Neural cell (in vitro differentiated cells): ENCODE measurements at regions not wholly inside any gene's neighbourhood (a gene's known extent, or its start where the extent isn't known, plus 50 kb on each side); places are given as distances from the start of the nearest gene placed in this dataset.

Experiments
- H2AFZ ChIP-seq: fragments of 200-600, 300-800 bp; sonication (generic), shearing (Covaris generic); 2 replicates; pipeline ENCODE4 v1.6.0; 2014; ENCODE audit warnings: low read depth, mild to moderate bottlenecking, antibody characterized with exemption, low read length, moderate library complexity
- H3F3A ChIP-seq: fragments of 200-600 bp; shearing (Covaris generic); 2 replicates; pipeline ENCODE4 v1.6.1; 2016; ENCODE audit warnings: mild to moderate bottlenecking, moderate library complexity, mixed read lengths, antibody characterized with exemption, low read length; ENCODE audit not compliant: insufficient read depth, poor library complexity, severe bottlenecking
- H3K27ac ChIP-seq: fragments of 200-600, 300-800 bp; sonication (generic), shearing (Covaris generic); 2 replicates; pipeline ENCODE4 v1.5.1; 2014; ENCODE audit warnings: mild to moderate bottlenecking, low read length, moderate library complexity
- H3K27me3 ChIP-seq: fragments of 300-800, 200-600 bp; sonication (generic), shearing (Covaris generic); 2 replicates; pipeline ENCODE4 v1.6.0; 2014; ENCODE audit warnings: mild to moderate bottlenecking, low read depth, low read length, moderate library complexity; ENCODE audit not compliant: insufficient read depth
- H3K36me3 ChIP-seq: fragments of 300-800, 200-600 bp; sonication (generic), shearing (Covaris generic); 2 replicates; pipeline ENCODE4 v1.5.1; 2014; ENCODE audit warnings: mild to moderate bottlenecking, antibody characterized with exemption, low read length, moderate library complexity; ENCODE audit not compliant: insufficient read depth
- H3K4me2 ChIP-seq: fragments of 300-800, 200-600 bp; sonication (generic), shearing (Covaris generic); 2 replicates; pipeline ENCODE4 v1.6.0; 2014; ENCODE audit warnings: mild to moderate bottlenecking, low read length
- H3K4me3 ChIP-seq: fragments of 300-800, 200-600 bp; sonication (generic), shearing (Covaris generic); 2 replicates; pipeline ENCODE4 v1.5.1; 2014; ENCODE audit warnings: mild to moderate bottlenecking, low read length, moderate library complexity
- H3K79me2 ChIP-seq: fragments of 200-600 bp; shearing (Covaris generic); replicated peaks from 2 replicates; pipeline ENCODE4 v1.6.0; 2014; ENCODE audit warnings: mild to moderate bottlenecking, low read length, moderate library complexity; ENCODE audit not compliant: insufficient read depth
- H3K9ac ChIP-seq: fragments of 300-800, 200-600 bp; sonication (generic), shearing (Covaris generic); 2 replicates; pipeline ENCODE4 v1.6.1; 2016; ENCODE audit warnings: mild to moderate bottlenecking, low read length, mixed read lengths
- H3K9me2 ChIP-seq: fragments of 200-600 bp; shearing (Covaris generic); 2 replicates; pipeline ENCODE4 v1.6.1; 2016; ENCODE audit warnings: mild to moderate bottlenecking, low read length, mixed read lengths; ENCODE audit not compliant: insufficient read depth
- H3K9me3 ChIP-seq: fragments of 200-600, 300-800 bp; sonication (generic), shearing (Covaris generic); 2 replicates; pipeline ENCODE4 v1.6.1; 2016; ENCODE audit warnings: mild to moderate bottlenecking, mixed run types, low read length, moderate library complexity, mixed read lengths
- H4K20me1 ChIP-seq: fragments of 200-600 bp; shearing (Covaris generic); 2 replicates; pipeline ENCODE4 v1.6.1; 2016; ENCODE audit warnings: mild to moderate bottlenecking, mixed run types; ENCODE audit not compliant: insufficient read depth
- CTCF ChIP-seq: fragments of 450-650 bp; IDR thresholded peaks from 2 replicates; pipeline ENCODE4 v1.5.1; 2014; ENCODE audit warnings: antibody characterized with exemption, mild to moderate bottlenecking, moderate library complexity; ENCODE audit not compliant: poor library complexity, severe bottlenecking
- EP300 ChIP-seq: fragments of 450-650 bp; conservative IDR thresholded peaks from 2 replicates; pipeline ENCODE4 v1.6.1; 2014; ENCODE audit warnings: antibody characterized with exemption, mild to moderate bottlenecking, moderate library complexity; ENCODE audit not compliant: poor library complexity, severe bottlenecking
- EZH2 ChIP-seq: fragments of 200-600, 300-800 bp; shearing (Covaris generic), sonication (generic); IDR thresholded peaks from 2 replicates; pipeline ENCODE4 v1.6.1; 2014; ENCODE audit warnings: antibody characterized with exemption, low read length, borderline replicate concordance, mild to moderate bottlenecking; ENCODE audit not compliant: insufficient read depth, poor library complexity, severe bottlenecking
- MXI1 ChIP-seq: fragments of 450-650 bp; conservative IDR thresholded peaks from 2 replicates; pipeline ENCODE4 v1.6.1; 2014; ENCODE audit warnings: antibody characterized with exemption, mild to moderate bottlenecking; ENCODE audit not compliant: poor library complexity, severe bottlenecking
- POLR2AphosphoS5 ChIP-seq: IDR thresholded peaks from 2 replicates; pipeline ENCODE4 v1.6.1; 2012
- RAD21 ChIP-seq: fragments of 450-650 bp; conservative IDR thresholded peaks from 2 replicates; pipeline ENCODE4 v1.6.1; 2014; ENCODE audit warnings: antibody characterized with exemption, mild to moderate bottlenecking, moderate library complexity
- SMC3 ChIP-seq: fragments of 450-650 bp; conservative IDR thresholded peaks from 2 replicates; pipeline ENCODE4 v1.6.1; 2014; ENCODE audit warnings: antibody characterized with exemption, mild to moderate bottlenecking, moderate library complexity; ENCODE audit not compliant: poor library complexity
- TAF1 ChIP-seq: IDR thresholded peaks from 2 replicates; pipeline ENCODE4 v1.6.1; 2012; ENCODE audit warnings: low read depth
- TF ChIP-seq, protein P1 (sequence below): IDR thresholded peaks from 2 replicates; pipeline ENCODE4 v1.6.1; 2012; ENCODE audit warnings: borderline replicate concordance

GRCh38 chr18:40926679-40927078, 1028.4 kb upstream of the PIK3C3 start:
- TF ChIP-seq EP300 (no peak), TAF1 (no peak), SMC3 (no peak), EZH2 (no peak), RAD21 (no peak), CTCF (no peak), POLR2AphosphoS5 (no peak), MXI1 (no peak)
- TF ChIP-seq, protein P1, sequence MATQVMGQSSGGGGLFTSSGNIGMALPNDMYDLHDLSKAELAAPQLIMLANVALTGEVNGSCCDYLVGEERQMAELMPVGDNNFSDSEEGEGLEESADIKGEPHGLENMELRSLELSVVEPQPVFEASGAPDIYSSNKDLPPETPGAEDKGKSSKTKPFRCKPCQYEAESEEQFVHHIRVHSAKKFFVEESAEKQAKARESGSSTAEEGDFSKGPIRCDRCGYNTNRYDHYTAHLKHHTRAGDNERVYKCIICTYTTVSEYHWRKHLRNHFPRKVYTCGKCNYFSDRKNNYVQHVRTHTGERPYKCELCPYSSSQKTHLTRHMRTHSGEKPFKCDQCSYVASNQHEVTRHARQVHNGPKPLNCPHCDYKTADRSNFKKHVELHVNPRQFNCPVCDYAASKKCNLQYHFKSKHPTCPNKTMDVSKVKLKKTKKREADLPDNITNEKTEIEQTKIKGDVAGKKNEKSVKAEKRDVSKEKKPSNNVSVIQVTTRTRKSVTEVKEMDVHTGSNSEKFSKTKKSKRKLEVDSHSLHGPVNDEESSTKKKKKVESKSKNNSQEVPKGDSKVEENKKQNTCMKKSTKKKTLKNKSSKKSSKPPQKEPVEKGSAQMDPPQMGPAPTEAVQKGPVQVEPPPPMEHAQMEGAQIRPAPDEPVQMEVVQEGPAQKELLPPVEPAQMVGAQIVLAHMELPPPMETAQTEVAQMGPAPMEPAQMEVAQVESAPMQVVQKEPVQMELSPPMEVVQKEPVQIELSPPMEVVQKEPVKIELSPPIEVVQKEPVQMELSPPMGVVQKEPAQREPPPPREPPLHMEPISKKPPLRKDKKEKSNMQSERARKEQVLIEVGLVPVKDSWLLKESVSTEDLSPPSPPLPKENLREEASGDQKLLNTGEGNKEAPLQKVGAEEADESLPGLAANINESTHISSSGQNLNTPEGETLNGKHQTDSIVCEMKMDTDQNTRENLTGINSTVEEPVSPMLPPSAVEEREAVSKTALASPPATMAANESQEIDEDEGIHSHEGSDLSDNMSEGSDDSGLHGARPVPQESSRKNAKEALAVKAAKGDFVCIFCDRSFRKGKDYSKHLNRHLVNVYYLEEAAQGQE, result no peak

GRCh38 chr18:40925071-40925541, 1029.9 kb upstream of the PIK3C3 start:
- no peaks in the 10 kb centered on the region for H3K9me3 ChIP-seq
- H3K9ac ChIP-seq, result no peak overlapping the region
- TF ChIP-seq EP300, result no peak
- TF ChIP-seq SMC3, result no peak
- TF ChIP-seq CTCF, result no peak
- no peaks in the 10 kb centered on the region for H3K36me3 ChIP-seq
- no peaks in the 10 kb centered on the region for H4K20me1 ChIP-seq
- H3K4me3 ChIP-seq, result no peak overlapping the region
- H3K27me3 ChIP-seq, result no peaks in the 10 kb centered on the region
- no peaks in the 10 kb centered on the region for H3K79me2 ChIP-seq
- H3K4me2 ChIP-seq, result no peak overlapping the region
- H3K27ac ChIP-seq, result no peak overlapping the region
- no peaks in the 10 kb centered on the region for H3K9me2 ChIP-seq
- no peak overlapping the region for H2AFZ ChIP-seq
- H3F3A ChIP-seq, result no peaks in the 10 kb centered on the region

More at GRCh38 chr18:40926679-40927078, 1028.4 kb upstream of the PIK3C3 start:
- Histone ChIP-seq H3K27ac (no peak overlapping the region), H3F3A (no peaks in the 10 kb centered on the region), H3K79me2 (no peaks in the 10 kb centered on the region), H3K27me3 (no peaks in the 10 kb centered on the region), H3K9me2 (no peaks in the 10 kb centered on the region), H3K4me2 (no peak overlapping the region), H3K4me3 (no peak overlapping the region), H3K9ac (no peak overlapping the region), H4K20me1 (no peaks in the 10 kb centered on the region), H3K36me3 (no peaks in the 10 kb centered on the region), H3K9me3 (no peaks in the 10 kb centered on the region), H2AFZ (no peak overlapping the region)
